ENCODE measurements at regions not wholly inside any gene's neighbourhood (a gene's known extent, or its start where the extent isn't known, plus 50 kb on each side); places are given as distances from the start of the nearest gene placed in this dataset.

DNA sequence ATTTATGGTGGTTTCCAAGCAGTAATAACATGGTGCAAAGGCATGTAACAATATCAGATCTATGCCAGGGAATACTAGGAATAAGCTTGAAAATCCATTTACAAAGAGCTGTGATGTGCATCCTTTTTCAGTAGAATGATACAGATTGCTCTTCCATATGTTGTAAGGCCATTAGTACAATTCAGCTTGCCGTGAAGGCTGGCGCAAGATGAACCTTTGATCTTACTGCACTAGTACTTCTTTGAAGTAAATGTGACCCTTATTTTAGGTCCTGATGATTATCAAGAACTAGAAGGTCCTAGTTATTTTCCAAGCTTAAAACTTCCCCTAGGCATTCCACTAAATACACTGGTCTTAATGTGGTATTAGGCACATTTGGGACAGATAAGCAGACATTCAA, 210.1 kb upstream of the CD96 start:
- Mint-ChIP-seq H3K9me3 (no peaks in the 10 kb centered on the region), H3K4me1 (no peaks in the 10 kb centered on the region), H3K4me3 (no peak overlapping the region), H3K27me3 (ENCODE audit: insufficient read depth) (peaks cover 17% of the 10 kb centered on the region), H3K27ac (no peak overlapping the region), H3K36me3 (ENCODE audit: low read depth) (no peaks in the 10 kb centered on the region)
- TF ChIP-seq, protein P1, sequence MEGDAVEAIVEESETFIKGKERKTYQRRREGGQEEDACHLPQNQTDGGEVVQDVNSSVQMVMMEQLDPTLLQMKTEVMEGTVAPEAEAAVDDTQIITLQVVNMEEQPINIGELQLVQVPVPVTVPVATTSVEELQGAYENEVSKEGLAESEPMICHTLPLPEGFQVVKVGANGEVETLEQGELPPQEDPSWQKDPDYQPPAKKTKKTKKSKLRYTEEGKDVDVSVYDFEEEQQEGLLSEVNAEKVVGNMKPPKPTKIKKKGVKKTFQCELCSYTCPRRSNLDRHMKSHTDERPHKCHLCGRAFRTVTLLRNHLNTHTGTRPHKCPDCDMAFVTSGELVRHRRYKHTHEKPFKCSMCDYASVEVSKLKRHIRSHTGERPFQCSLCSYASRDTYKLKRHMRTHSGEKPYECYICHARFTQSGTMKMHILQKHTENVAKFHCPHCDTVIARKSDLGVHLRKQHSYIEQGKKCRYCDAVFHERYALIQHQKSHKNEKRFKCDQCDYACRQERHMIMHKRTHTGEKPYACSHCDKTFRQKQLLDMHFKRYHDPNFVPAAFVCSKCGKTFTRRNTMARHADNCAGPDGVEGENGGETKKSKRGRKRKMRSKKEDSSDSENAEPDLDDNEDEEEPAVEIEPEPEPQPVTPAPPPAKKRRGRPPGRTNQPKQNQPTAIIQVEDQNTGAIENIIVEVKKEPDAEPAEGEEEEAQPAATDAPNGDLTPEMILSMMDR (conservative IDR thresholded peaks at IDR 0.05), result no peak
- no peaks in the 10 kb centered on the region for H3K9me3 ChIP-seq (ENCODE audit: control insufficient read depth, low read length)
- H3K9ac ChIP-seq (ENCODE audit: extremely low read depth, low read length, poor library complexity, severe bottlenecking), result no peak overlapping the region
- no peaks in the 10 kb centered on the region for H3K27me3 ChIP-seq (ENCODE audit: control insufficient read depth, insufficient read depth, low read length, poor library complexity, severe bottlenecking)
- H3K4me3 ChIP-seq (ENCODE audit: low read length), result no peak overlapping the region
- 76 to 97% methylated on average over 2 of the region's 2 CpGs for WGBS, 2 experiments (ENCODE audit: insufficient coverage in 1 of 2, insufficient read length in 1 of 2)
- DNase-seq, result no peak
- no peak overlapping the region for H3K27ac ChIP-seq (ENCODE audit: low read depth, low read length)
- H3K4me1 ChIP-seq (ENCODE audit: control insufficient read depth, insufficient read depth, low read length), result peaks cover 2% of the 10 kb centered on the region
- H3K36me3 ChIP-seq (ENCODE audit: control insufficient read depth, insufficient read depth, low read length), result no peaks in the 10 kb centered on the region

DNA sequence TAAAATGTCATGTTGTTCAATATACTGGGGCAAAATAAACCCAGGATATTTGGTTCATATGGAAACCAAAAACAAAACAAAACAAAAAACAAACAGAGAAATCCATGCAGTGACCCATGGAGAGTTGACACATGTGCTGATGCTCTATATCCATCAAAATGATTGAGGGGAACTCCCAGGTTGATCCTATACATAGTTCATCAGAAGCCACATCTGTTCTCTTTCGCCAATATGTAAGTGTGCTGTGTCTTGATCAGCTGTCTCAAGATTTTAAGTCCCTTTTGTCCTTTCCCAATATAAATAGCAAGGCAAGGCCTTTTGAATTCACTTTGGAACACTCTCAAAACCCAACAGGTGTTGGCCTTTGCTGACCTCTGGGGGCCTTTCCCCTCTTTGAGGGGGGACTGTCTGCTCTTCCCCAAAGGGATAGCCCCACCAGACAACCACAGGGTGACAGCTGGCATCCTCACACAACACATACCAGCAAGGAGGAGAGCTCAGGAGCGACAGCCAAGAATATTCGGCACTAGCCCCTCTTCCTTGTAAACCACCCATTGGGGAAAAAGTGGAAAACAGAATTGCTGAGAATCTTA, 209.4 kb upstream of the CD96 start:
- H3K27me3 Mint-ChIP-seq (ENCODE audit: insufficient read depth), result peaks cover 17% of the 10 kb centered on the region
- no peaks in the 10 kb centered on the region for H3K36me3 Mint-ChIP-seq (ENCODE audit: low read depth)
- no peaks in the 10 kb centered on the region for H3K9me3 ChIP-seq (ENCODE audit: control insufficient read depth, low read length)

DNA sequence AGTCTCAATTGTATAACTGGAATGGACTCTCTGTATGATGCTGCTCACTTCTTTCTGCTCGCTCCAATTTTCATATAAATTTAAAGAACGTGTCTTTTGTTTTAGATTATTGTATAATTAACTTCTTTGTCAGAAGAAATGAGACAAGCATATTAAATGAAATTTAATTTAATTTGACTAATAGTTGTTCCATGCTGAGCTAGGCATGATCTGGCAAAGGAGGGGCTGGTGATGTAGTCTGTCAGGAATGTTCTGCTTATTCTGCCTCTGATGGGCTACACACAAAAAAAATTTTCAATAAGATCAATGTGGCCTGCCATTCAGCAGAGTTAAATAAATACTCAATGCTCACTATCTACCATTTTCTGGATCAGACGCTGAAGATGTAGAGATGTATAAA, 208.4 kb upstream of the CD96 start:
- no peaks in the 10 kb centered on the region for H3K36me3 ChIP-seq (ENCODE audit: control insufficient read depth, insufficient read depth, low read length)
- Mint-ChIP-seq H3K36me3 (ENCODE audit: low read depth) (no peaks in the 10 kb centered on the region), H3K27me3 (ENCODE audit: insufficient read depth) (peaks cover 11% of the 10 kb centered on the region), H3K4me1 (peaks cover 4% of the 10 kb centered on the region), H3K9me3 (no peaks in the 10 kb centered on the region), H3K27ac (no peak overlapping the region), H3K4me3 (no peak overlapping the region)
- no peak overlapping the region for H3K9ac ChIP-seq (ENCODE audit: extremely low read depth, low read length, poor library complexity, severe bottlenecking)
- peaks cover 2% of the 10 kb centered on the region for H3K4me1 ChIP-seq (ENCODE audit: control insufficient read depth, insufficient read depth, low read length)
- no peak overlapping the region for H3K27ac ChIP-seq (ENCODE audit: low read depth, low read length)
- no peaks in the 10 kb centered on the region for H3K27me3 ChIP-seq (ENCODE audit: control insufficient read depth, insufficient read depth, low read length, poor library complexity, severe bottlenecking)
- H3K9me3 ChIP-seq (ENCODE audit: control insufficient read depth, low read length), result no peaks in the 10 kb centered on the region
- no peak for DNase-seq
- WGBS, 2 experiments (ENCODE audit: insufficient coverage in 1 of 2, insufficient read length in 1 of 2), result 100% methylated on average over 1 to 2 of the region's 3 CpGs
- TF ChIP-seq, protein P1 (conservative IDR thresholded peaks at IDR 0.05), result no peak
- H3K4me3 ChIP-seq (ENCODE audit: low read length), result no peak overlapping the region

More for the DNA sequence above, 209.4 kb upstream of the CD96 start:
- H3K4me3 ChIP-seq (ENCODE audit: low read length), result no peak overlapping the region
- H3K9me3 Mint-ChIP-seq, result no peaks in the 10 kb centered on the region
- no peak overlapping the region for H3K27ac Mint-ChIP-seq
- TF ChIP-seq, protein P1 (conservative IDR thresholded peaks at IDR 0.05), result no peak
- H3K27me3 ChIP-seq (ENCODE audit: control insufficient read depth, insufficient read depth, low read length, poor library complexity, severe bottlenecking), result no peaks in the 10 kb centered on the region
- DNase-seq, result no peak
- no peak overlapping the region for H3K27ac ChIP-seq (ENCODE audit: low read depth, low read length)
- no peak overlapping the region for H3K9ac ChIP-seq (ENCODE audit: extremely low read depth, low read length, poor library complexity, severe bottlenecking)
- no peaks in the 10 kb centered on the region for H3K36me3 ChIP-seq (ENCODE audit: control insufficient read depth, insufficient read depth, low read length)
- no peak overlapping the region for H3K4me3 Mint-ChIP-seq
- H3K4me1 Mint-ChIP-seq, result peaks cover 3% of the 10 kb centered on the region
- WGBS, 2 experiments (ENCODE audit: insufficient coverage in 1 of 2, insufficient read length in 1 of 2), result 50 to 72% methylated on average over 1 to 3 of the region's 3 CpGs
- peaks cover 2% of the 10 kb centered on the region for H3K4me1 ChIP-seq (ENCODE audit: control insufficient read depth, insufficient read depth, low read length)
